K562 (cell line): ENCODE measurements at regions not wholly inside any gene's neighbourhood (a gene's known extent, or its start where the extent isn't known, plus 50 kb on each side); places are given as distances from the start of the nearest gene placed in this dataset.

Experiments used
- ATAC-seq: fragments of 200-7000 bp; cut with Tn5 transposase; 3 replicates; pipeline ENCODE4 v1.9.1; 2020; ENCODE audit warnings: moderate library complexity
- BruUV-seq: library from RNA; stranded (reverse); fragments of 400-500 nt; replicated peaks from 2 replicates; lab custom pipeline; 2021; lab: Mats Ljungman, UMichigan
- CTCF ChIA-PET: fragments of 300-600 bp; formaldehyde crosslinking; extraction: SDS; loops from one replicate; lab custom pipeline; 2021; ENCODE audit warnings: low intra/inter-chr PET ratio; lab: Yijun Ruan, JAX
- POLR2A ChIA-PET: fragments of 300-600, 350-650 bp; sonication (Branson Sonifier 250); formaldehyde crosslinking; extraction: SDS; loops from one replicate; lab custom pipeline; 2021; ENCODE audit warnings: antibody characterized with exemption, inconsistent platforms; lab: Yijun Ruan, JAX
- DNase-seq, 4 experiments: peaks; one replicate each; pipeline versions ENCODE4 v3.0.0 to v3.0.0-alpha.2; 2011 to 2018; ENCODE audit warnings: low spot score in 3 of 4, mixed read lengths in 3 of 4; ENCODE audit errors: extremely low read depth in 1 of 4
- FAIRE-seq: peaks from 2 replicates; lab custom pipeline; 2011; peaks lifted over from hg19 to GRCh38; lab: Jason Lieb, UNC
- H2AFZ ChIP-seq: 2 replicates; pipeline ENCODE4 v1.6.0; 2011; ENCODE audit warnings: low read depth, low read length, control low read depth, inconsistent platforms
- H3K27ac ChIP-seq: fragments of 200-600 bp; 3 replicates; pipeline ENCODE4 v1.8.0; 2011; ENCODE audit warnings: low read depth, mild to moderate bottlenecking, control low read depth, inconsistent platforms, low read length, moderate library complexity, mixed read lengths; ENCODE audit errors: extremely low read depth
- H3K27me3 ChIP-seq, 2 experiments: fragments of 300-600 bp in 1 of 2; 2 replicates in 1 of 2; 3 replicates in 1 of 2; pipeline versions ENCODE4 v1.6.0 to v1.8.0; 2011; ENCODE audit warnings: inconsistent platforms in 2 of 2, low read length in 2 of 2, mild to moderate bottlenecking in 1 of 2, mixed read lengths in 1 of 2, moderate library complexity in 1 of 2; ENCODE audit not compliant: control insufficient read depth in 2 of 2, insufficient read depth in 2 of 2
- H3K36me3 ChIP-seq: fragments of 300-600 bp; 3 replicates; pipeline ENCODE4 v1.8.0; 2011; ENCODE audit warnings: mild to moderate bottlenecking, low read length, inconsistent platforms; ENCODE audit not compliant: control insufficient read depth, insufficient read depth
- H3K4me1 ChIP-seq, 2 experiments: fragments of 200-600 bp in 1 of 2; replicated peaks in 1 of 2; 2 replicates in 1 of 2; 3 replicates in 1 of 2; pipeline versions ENCODE4 v1.5.1 to v1.8.0; 2011; ENCODE audit warnings: inconsistent platforms in 2 of 2, low read length in 2 of 2, mild to moderate bottlenecking in 1 of 2, mixed read lengths in 1 of 2, moderate library complexity in 1 of 2; ENCODE audit not compliant: control insufficient read depth in 2 of 2, insufficient read depth in 2 of 2
- H3K4me2 ChIP-seq: 2 replicates; pipeline ENCODE4 v1.6.1; 2011; ENCODE audit warnings: low read length, control low read depth, inconsistent platforms, mixed read lengths; ENCODE audit not compliant: insufficient read depth
- H3K4me3 ChIP-seq: fragments of 200-600 bp; sonication (generic), shearing (Covaris generic); 2 replicates; pipeline ENCODE4 v1.5.1; 2016; ENCODE audit warnings: control low read depth, inconsistent platforms
- H3K79me2 ChIP-seq: fragments of 200-600 bp; 3 replicates; pipeline ENCODE4 v1.8.0; 2011; ENCODE audit warnings: low read length, inconsistent platforms; ENCODE audit not compliant: control insufficient read depth, insufficient read depth
- H3K9ac ChIP-seq, 2 experiments: 2 replicates each; pipeline versions ENCODE4 v1.6.0 to v1.6.1; 2011; ENCODE audit warnings: low read depth in 2 of 2, low read length in 2 of 2, control low read depth in 1 of 2, inconsistent platforms in 1 of 2, mild to moderate bottlenecking in 1 of 2, mixed read lengths in 1 of 2; ENCODE audit not compliant: insufficient read depth in 1 of 2
- H3K9me1 ChIP-seq: one replicate; pipeline ENCODE4 v1.6.0; 2011; ENCODE audit warnings: inconsistent platforms, mild to moderate bottlenecking, low read length, moderate library complexity; ENCODE audit not compliant: control insufficient read depth, insufficient read depth
- H3K9me3 ChIP-seq: replicated peaks from 2 replicates; pipeline ENCODE4 v1.5.1; 2011; ENCODE audit warnings: low read depth, low read length, inconsistent platforms; ENCODE audit not compliant: control insufficient read depth, insufficient read depth
- H4K20me1 ChIP-seq: replicated peaks from 2 replicates; pipeline ENCODE4 v1.6.1; 2011; ENCODE audit warnings: low read length, inconsistent platforms, mixed read lengths; ENCODE audit not compliant: control insufficient read depth, insufficient read depth
- BCL6 ChIP-seq: fragments of 250-450 bp; sonication (Bioruptor Pico); IDR thresholded peaks from 2 replicates; pipeline ENCODE4 v1.4.0; 2020
- CREB3 ChIP-seq: fragments of 450-650 bp; conservative IDR thresholded peaks from 2 replicates; pipeline ENCODE4 v1.6.1; 2016; ENCODE audit warnings: missing genetic modification characterization, low read depth, mild to moderate bottlenecking, missing compliant biosample characterization, moderate library complexity
- DLX4 ChIP-seq: fragments of 250-450 bp; sonication (Bioruptor Pico); IDR thresholded peaks from 2 replicates; pipeline ENCODE4 v1.6.1; 2021; ENCODE audit warnings: mild to moderate bottlenecking
- E2F5 ChIP-seq: sonication (generic); formaldehyde crosslinking; IDR thresholded peaks from 2 replicates; pipeline ENCODE4 v1.8.0; 2022; ENCODE audit warnings: mild to moderate bottlenecking, missing genetic modification reagents
- ELK1 ChIP-seq: sonication (generic); formaldehyde crosslinking; IDR thresholded peaks from 2 replicates; pipeline ENCODE4 v1.8.1; 2022; ENCODE audit warnings: missing genetic modification reagents
- FOXP1 ChIP-seq: sonication (generic); formaldehyde crosslinking; IDR thresholded peaks from 2 replicates; pipeline ENCODE4 v1.8.0; 2022; ENCODE audit warnings: mild to moderate bottlenecking, missing genetic modification reagents
- GABPA ChIP-seq: fragments of 200-800 bp; sonication (Bioruptor generic); conservative IDR thresholded peaks from 2 replicates; pipeline ENCODE4 v1.6.1; 2016; ENCODE audit warnings: low read depth, missing genetic modification characterization, missing compliant biosample characterization
- NCOA1 ChIP-seq: fragments of 450-650 bp; IDR thresholded peaks from 2 replicates; pipeline ENCODE4 v1.6.1; 2016; ENCODE audit warnings: low read depth
- NCOA2 ChIP-seq, 2 experiments: fragments of 450-650 bp; IDR thresholded peaks; 2 replicates each; pipeline ENCODE4 v1.6.1; 2018; ENCODE audit warnings: mild to moderate bottlenecking in 2 of 2, moderate library complexity in 1 of 2; ENCODE audit not compliant: partially characterized antibody in 2 of 2
- SMC3 ChIP-seq: conservative IDR thresholded peaks from 2 replicates; pipeline ENCODE4 v1.6.1; 2011; ENCODE audit warnings: low read depth, low read length, improper control_type of control experiment; ENCODE audit not compliant: insufficient read depth
- XRCC5 ChIP-seq: fragments of 200-400 bp; formaldehyde crosslinking; IDR thresholded peaks from 2 replicates; pipeline ENCODE4 v1.6.1; 2017; ENCODE audit warnings: low read depth, mild to moderate bottlenecking, low read length
- ZBTB26 ChIP-seq: fragments of 450-650 bp; formaldehyde crosslinking; IDR thresholded peaks from 2 replicates; pipeline ENCODE4 v1.4.0; 2022; ENCODE audit warnings: missing genetic modification characterization
- ZFPM2 ChIP-seq: fragments of 250-450 bp; sonication (Bioruptor Pico); IDR thresholded peaks from 2 replicates; pipeline ENCODE4 v1.5.1; 2022; ENCODE audit warnings: mild to moderate bottlenecking
- ZNF121 ChIP-seq: sonication (generic); formaldehyde crosslinking; conservative IDR thresholded peaks from 2 replicates; pipeline ENCODE4 v1.8.0; 2022; ENCODE audit warnings: missing genetic modification reagents
- ZNF134 ChIP-seq: fragments of 250-450 bp; sonication (Bioruptor Pico); conservative IDR thresholded peaks from 2 replicates; pipeline ENCODE4 v1.4.0; 2020
- ZNF347 ChIP-seq: fragments of 450-650 bp; formaldehyde crosslinking; IDR thresholded peaks from 2 replicates; pipeline ENCODE4 v1.4.0; 2020; ENCODE audit warnings: low read depth, mild to moderate bottlenecking, moderate library complexity
- ZNF384 ChIP-seq: IDR thresholded peaks from 2 replicates; pipeline ENCODE4 v1.6.1; 2012; ENCODE audit warnings: low read depth, low read length, improper control_type of control experiment
- ZNF695 ChIP-seq: fragments of 450-650 bp; formaldehyde crosslinking; IDR thresholded peaks from 2 replicates; pipeline ENCODE4 v1.4.0; 2020; ENCODE audit warnings: mild to moderate bottlenecking, moderate library complexity
- WGBS: fragments of 100-300 bp; shearing (Covaris generic); methylation state at CpG from one replicate; pipeline ENCODE4 v1.1.6; 2016; ENCODE audit warnings: low coverage, mixed read lengths; ENCODE audit not compliant: insufficient coverage; ENCODE audit errors: missing lambda C conversion rate; 5-methylcytosine and 5-hydroxymethylcytosine counted together
- in situ Hi-C: fragments of 300-500 bp; cut with MboI; formaldehyde crosslinking; loops from 4 replicates; pipeline ENCODE4 v1.15.0; 2018; ENCODE audit warnings: inconsistent platforms, mixed read lengths
- intact Hi-C: fragments of 100-400 bp; cut with micrococcal nuclease; formaldehyde crosslinking; loops from 2 replicates; pipeline ENCODE4 v1.14.2; 2022

- CTCF ChIA-PET: no interaction called here
- no TSS peak for BruUV-seq
- in situ Hi-C loops: no loop called here
- no peaks in the 10 kb centered on the region for H3K36me3 ChIP-seq
- no peak for DNase-seq
- no peak overlapping the region for H3K4me3 ChIP-seq
- no peaks in the 10 kb centered on the region for H3K27me3 ChIP-seq
- no peaks in the 10 kb centered on the region; the same call in 1 of the 2 replicates for H3K9me3 ChIP-seq
- 0% methylated on average over 2 of the region's 2 CpGs for WGBS
- no peaks in the 10 kb centered on the region for H3K79me2 ChIP-seq
- no peaks in the 10 kb centered on the region for H3K9me1 ChIP-seq
- no peak overlapping the region for H3K4me2 ChIP-seq
- intact Hi-C loops: no loop called here
- H2AFZ ChIP-seq: no peak overlapping the region
- ATAC-seq: no peak
- POLR2A ChIA-PET: no interaction called here
- FAIRE-seq: no peak
- H3K27ac ChIP-seq: no peak overlapping the region
- H4K20me1 ChIP-seq: no peaks in the 10 kb centered on the region
- no peak overlapping the region for H3K9ac ChIP-seq
- no peaks in the 10 kb centered on the region for H3K4me1 ChIP-seq
- TF ChIP-seq ZNF695 (CRISPR knock-in tag) (no peak), ZBTB26 (CRISPR knock-in tag) (no peak), XRCC5 (no peak), ELK1 (CRISPR knock-in tag) (no peak), ZNF347 (CRISPR knock-in tag) (no peak), DLX4 (no peak), ZFPM2 (CRISPR knock-in tag) (no peak), CREB3 (tag) (no peak), ZNF134 (CRISPR knock-in tag) (no peak), E2F5 (CRISPR knock-in tag) (no peak), NCOA2 (IDR thresholded peaks at IDR 0.05; ENCODE audit: partially characterized antibody in 2 of 2) (no peak), ZNF121 (CRISPR knock-in tag) (no peak), NCOA1 (no peak), ZNF384 (no peak), GABPA (tag) (no peak), SMC3 (no peak), BCL6 (no peak), FOXP1 (CRISPR knock-in tag) (no peak)
These were observed 202.4 kb downstream of the ARL6IP6 start for GRCh38 chr2:152920846-152921245.
